HuH-7 (cell line): ENCODE measurements at regions not wholly inside any gene's neighbourhood (a gene's known extent, or its start where the extent isn't known, plus 50 kb on each side); places are given as distances from the start of the nearest gene placed in this dataset.

Experiments used
- DNase-seq: peaks from one replicate; pipeline ENCODE4 v3.0.0; 2011; ENCODE audit warnings: low spot score

DNA sequence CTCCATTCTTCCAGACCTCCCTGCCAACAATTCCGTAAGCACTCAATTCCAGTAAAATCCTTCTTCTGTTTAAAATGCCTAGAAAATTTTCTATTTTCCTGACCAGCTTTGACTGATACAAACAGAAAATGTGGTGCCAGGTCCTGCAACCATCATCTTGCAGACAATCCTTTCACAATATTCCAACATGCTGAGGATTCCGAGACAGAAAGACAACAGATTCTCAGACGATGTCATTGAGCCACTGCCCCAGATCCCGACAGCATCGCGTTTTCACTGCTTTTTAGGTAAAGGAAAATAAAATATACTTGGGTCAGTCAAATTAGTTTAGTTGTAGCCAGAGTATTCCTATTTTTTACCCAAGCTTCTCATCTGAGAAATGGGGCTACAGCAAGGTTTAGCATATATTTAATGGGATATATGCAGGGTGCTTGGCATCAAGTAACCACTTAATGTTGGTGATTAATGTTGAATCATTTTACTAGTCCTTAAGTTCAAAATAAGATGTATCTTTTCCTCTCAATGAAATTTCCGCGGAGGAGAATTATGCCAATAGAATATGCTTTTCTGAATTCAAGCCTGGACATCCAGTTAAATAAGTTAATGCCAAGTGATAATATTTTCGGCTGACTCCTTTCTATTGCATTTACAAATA lies 866.6 kb downstream of the SLC4A3 start:
- no peak for DNase-seq

DNA sequence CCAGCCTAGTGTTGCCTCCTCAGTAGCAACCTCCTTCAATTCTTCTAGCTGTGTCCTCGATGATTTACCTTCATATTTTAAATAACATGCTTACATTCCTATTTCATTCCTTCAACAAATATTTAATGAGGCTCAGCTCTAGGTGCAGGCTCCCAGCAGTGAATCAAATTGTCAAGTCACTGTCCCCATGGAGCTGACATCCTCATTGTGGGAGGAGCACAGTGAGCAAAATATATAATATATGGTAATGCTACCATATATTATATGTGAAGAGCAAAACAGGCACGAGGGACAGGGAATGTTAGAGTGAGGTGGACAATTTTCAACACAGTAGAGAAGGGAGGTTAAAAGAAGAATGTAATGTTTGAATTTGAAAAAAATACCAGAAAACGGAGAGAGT lies 869.1 kb downstream of the SLC4A3 start:
- DNase-seq = no peak

DNA sequence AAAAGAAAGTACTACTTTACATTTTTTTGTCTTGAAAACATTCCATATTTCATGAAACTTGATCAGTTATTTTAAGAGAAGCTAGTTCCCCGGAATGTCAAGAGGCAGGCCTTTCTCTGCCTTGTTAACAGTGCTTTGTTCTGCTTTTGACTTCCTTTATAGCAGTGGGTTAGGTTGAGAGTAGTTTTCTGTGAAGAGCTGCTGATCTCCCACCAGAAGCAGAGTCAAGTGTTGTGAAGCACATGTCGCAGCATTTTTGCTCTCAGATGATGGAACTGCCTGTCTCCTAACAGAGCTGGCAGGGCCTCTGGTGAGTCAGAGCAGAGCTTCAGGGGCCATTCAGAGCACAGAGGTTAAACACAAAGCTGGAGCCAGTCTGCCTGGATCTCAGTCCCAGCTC lies 871.8 kb downstream of the SLC4A3 start:
- no peak for DNase-seq

GRCh38 chr2:220502539-220502938 lies 875.1 kb downstream of the SLC4A3 start:
- no peak for DNase-seq

- no peak for DNase-seq
Measured at GRCh38 chr2:220503431-220503830, 876.0 kb downstream of the SLC4A3 start.

GRCh38 chr2:220504938-220505503 lies 877.6 kb downstream of the SLC4A3 start:
- no peak for DNase-seq

- DNase-seq = no peak
Measured at GRCh38 chr2:220506466-220506865, 879.0 kb downstream of the SLC4A3 start.

- no peak for DNase-seq
Measured at GRCh38 chr2:220509096-220509757, 881.8 kb downstream of the SLC4A3 start.

GRCh38 chr2:220509966-220510365 lies 882.5 kb downstream of the SLC4A3 start:
- no peak for DNase-seq

GRCh38 chr2:220510668-220511067 lies 883.2 kb downstream of the SLC4A3 start:
- DNase-seq = no peak

DNA sequence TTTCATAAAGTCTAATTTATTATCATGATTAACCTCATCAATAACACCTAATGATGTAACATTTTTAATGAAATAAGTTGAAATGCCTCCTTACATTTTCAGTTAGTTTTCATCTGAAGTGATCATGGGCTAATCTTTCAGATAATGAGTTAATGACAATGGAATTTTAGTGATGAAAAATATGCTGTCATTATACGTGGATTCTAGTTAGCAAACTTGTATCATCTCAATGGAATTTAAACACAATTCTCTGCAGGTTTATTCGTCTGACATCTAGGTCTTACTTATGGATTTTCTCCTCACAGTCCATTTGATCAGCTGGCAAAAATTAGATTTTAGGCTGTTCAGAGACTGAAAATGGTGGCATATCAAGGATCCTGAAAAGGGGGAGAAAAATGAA lies 885.0 kb downstream of the SLC4A3 start:
- DNase-seq = no peak

DNA sequence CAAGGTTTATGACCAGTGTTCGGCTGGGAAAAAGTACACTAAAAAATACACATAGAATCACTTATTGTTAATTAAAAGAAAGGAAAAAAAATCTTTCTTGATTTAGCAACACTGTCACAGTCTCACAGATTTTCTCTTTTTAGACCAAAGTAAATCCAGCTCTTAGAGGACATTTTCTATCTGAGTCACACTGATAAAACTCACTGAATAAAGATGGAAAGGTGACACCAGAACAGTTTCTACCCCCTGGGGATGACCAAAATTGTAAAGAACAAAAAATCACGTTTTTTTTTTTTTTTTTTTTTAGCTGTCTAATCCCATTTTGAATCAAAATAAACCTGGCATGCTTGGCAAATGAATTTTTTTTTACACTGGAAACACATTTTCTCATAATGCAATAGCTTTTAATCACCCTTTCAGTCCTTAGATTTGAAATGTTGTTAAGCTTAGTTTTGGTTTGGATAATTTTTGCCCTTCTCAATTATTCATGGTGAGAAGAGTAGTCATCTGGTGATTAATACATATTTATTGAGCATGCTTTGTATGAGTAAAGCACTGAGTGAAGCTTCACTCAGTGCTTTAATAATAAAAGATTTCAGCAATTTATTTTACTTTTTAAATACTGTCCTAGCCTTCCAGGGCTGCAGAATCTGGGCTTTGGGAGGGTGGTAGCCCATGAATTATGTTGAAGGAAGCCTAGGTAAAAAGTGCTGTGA lies 886.3 kb downstream of the SLC4A3 start:
- no peak for DNase-seq

- no peak for DNase-seq
Measured at GRCh38 chr2:220521551-220521950, 894.1 kb downstream of the SLC4A3 start.

- DNase-seq = no peak
Measured at GRCh38 chr2:220528180-220528675, 900.8 kb downstream of the SLC4A3 start.

- DNase-seq = no peak
Measured at GRCh38 chr2:220531216-220531615, 903.8 kb downstream of the SLC4A3 start.

- peak; percentile 9 for DNase-seq
Measured at GRCh38 chr2:220533485-220533884, 906.1 kb downstream of the SLC4A3 start.

DNA sequence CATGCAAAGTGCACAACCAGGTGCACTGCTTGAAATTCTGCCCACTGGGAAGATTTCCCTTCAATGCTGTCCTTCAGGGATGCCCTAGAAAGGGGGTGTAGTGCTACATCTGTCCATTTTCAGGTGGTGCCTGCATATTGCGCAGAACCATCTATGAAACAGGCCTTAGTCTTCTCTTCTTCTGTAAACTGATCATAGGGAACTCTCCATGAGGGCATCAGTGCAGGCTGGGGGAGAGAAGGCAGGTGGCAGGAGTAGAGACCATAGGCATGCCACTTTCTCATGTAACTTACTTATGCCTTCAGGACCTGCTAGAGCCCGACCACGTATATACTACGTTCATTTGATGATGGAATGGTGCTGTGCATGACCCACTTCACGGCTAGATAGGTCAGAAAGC lies 912.1 kb downstream of the SLC4A3 start:
- no peak for DNase-seq

GRCh38 chr2:220544049-220544448 lies 916.6 kb downstream of the SLC4A3 start:
- DNase-seq = no peak

- DNase-seq = no peak
Measured at GRCh38 chr2:220550995-220551700, 923.7 kb downstream of the SLC4A3 start.

DNA sequence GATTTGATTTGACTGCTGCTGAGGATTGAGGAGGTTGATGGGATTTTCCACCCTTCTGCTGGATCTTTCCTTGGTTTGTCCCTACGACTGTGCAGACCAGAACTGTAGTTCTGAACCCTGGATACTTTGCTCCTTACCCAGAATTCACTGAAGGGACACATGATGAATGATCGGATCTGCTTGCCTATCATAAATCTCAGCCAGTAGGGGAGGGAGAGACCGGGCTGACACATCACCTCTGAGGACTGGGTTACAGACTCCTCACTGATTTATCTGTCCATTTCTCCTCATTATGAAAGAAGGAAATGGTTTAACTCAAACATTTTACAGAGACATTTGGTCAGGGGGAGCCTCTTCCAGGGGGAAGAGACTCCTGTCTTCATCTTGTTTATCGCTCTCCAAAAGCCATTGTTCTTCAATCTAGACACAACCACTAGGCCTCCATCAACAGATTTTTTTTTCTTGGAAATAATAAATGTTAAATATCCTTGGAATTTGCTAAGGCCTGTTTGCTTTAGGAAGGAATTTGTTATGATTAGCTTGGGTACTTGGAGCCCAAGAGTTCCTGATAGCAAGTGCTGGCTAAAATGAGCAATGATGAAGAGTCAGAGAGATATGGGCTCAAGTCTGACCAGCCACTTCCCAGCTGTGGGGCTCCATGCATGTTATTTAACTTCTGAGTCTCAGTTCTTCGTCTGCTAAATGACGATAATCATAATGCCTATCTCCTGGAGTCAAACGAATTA lies 925.5 kb downstream of the SLC4A3 start:
- no peak for DNase-seq

DNA sequence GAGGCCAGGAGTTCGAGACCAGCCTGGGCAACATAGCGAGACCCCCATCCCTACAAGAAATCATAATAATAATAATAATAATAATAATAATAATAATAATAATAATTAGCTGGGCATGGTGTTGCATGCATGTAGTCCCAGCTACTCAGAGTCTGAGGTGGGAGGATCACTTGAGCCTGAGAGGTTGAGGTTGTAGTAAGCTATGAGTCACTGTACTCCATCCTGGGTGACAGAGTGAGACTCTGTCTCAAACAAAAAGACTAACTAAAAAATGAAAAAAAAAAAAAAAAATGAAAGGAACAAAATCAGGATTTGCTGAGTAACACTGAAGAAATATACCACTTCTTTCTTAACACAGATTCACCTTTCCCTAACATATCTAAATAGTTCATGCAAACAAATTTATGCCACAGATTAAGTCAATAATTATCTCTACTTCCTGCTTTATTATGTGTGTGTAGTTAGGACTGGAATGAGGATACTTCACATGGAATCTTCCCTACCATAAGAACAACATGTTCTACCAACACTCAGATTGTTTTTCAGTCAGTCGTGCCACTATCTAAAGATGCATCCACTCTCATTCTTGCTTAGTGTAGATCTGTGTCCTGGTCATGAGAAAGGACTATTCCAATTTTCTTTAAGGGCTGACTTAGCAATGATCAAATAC lies 928.7 kb downstream of the SLC4A3 start:
- no peak for DNase-seq
